ENCODE measurements at regions not wholly inside any gene's neighbourhood (a gene's known extent, or its start where the extent isn't known, plus 50 kb on each side); places are given as distances from the start of the nearest gene placed in this dataset.

- TF ChIP-seq, protein P1, sequence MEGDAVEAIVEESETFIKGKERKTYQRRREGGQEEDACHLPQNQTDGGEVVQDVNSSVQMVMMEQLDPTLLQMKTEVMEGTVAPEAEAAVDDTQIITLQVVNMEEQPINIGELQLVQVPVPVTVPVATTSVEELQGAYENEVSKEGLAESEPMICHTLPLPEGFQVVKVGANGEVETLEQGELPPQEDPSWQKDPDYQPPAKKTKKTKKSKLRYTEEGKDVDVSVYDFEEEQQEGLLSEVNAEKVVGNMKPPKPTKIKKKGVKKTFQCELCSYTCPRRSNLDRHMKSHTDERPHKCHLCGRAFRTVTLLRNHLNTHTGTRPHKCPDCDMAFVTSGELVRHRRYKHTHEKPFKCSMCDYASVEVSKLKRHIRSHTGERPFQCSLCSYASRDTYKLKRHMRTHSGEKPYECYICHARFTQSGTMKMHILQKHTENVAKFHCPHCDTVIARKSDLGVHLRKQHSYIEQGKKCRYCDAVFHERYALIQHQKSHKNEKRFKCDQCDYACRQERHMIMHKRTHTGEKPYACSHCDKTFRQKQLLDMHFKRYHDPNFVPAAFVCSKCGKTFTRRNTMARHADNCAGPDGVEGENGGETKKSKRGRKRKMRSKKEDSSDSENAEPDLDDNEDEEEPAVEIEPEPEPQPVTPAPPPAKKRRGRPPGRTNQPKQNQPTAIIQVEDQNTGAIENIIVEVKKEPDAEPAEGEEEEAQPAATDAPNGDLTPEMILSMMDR (IDR thresholded peaks at IDR 0.05; ENCODE audit: extremely low read depth in 1 of 2, insufficient read depth in 1 of 2, low read depth in 1 of 2, low read length in 2 of 2) = no peak
- TF ChIP-seq GATA2 (IDR thresholded peaks at IDR 0.05; ENCODE audit: insufficient read depth, insufficient read length, low read depth, low read length) (no peak), POLR2A (IDR thresholded peaks at IDR 0.05; ENCODE audit: low read depth, low read length) (no peak)
- TF ChIP-seq, protein P2, sequence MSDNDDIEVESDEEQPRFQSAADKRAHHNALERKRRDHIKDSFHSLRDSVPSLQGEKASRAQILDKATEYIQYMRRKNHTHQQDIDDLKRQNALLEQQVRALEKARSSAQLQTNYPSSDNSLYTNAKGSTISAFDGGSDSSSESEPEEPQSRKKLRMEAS (IDR thresholded peaks at IDR 0.05; ENCODE audit: insufficient read depth, insufficient read length) = no peak
Measured at GRCh38 chr10:6774406-6774805, 194.3 kb upstream of the PRKCQ start.
